Right cardiac atrium (tissue), 5 donors: ENCODE measurements at regions not wholly inside any gene's neighbourhood (a gene's known extent, or its start where the extent isn't known, plus 50 kb on each side); places are given as distances from the start of the nearest gene placed in this dataset.

ENCODE experiments used
- ATAC-seq, 2 donors: fragments of 200-7000 bp; cut with Tn5 transposase; one replicate each; pipeline versions ENCODE4 v1.8.0 to v1.9.1; 2020; ENCODE audit warnings: moderate library complexity in 2 of 2, mild to moderate bottlenecking in 1 of 2
- DNase-seq, 3 donors: peaks; one replicate each; pipeline ENCODE4 v3.0.0-alpha.2; 2020
- H3K27ac ChIP-seq: one replicate; pipeline ENCODE4 v1.5.1; 2013; ENCODE audit warnings: mild to moderate bottlenecking, low read length, control low read depth, moderate library complexity
- H3K27me3 ChIP-seq: one replicate; pipeline ENCODE4 v1.6.1; 2013; ENCODE audit not compliant: control insufficient read depth, insufficient read depth
- H3K4me1 ChIP-seq: one replicate; pipeline ENCODE4 v1.6.1; 2013; ENCODE audit warnings: low read length; ENCODE audit not compliant: control insufficient read depth, insufficient read depth
- H3K4me3 ChIP-seq: one replicate; pipeline ENCODE4 v1.5.1; 2013; ENCODE audit warnings: low read length, control low read depth
- H3K9me3 ChIP-seq: one replicate; pipeline ENCODE4 v1.6.1; 2013; ENCODE audit warnings: low read length; ENCODE audit not compliant: control insufficient read depth
- WGBS: extraction: QIAGEN DNeasy Blood & Tissue Kit; methylation state at CpG from one replicate; pipeline ENCODE4 v1.1.7; 2013; 5-methylcytosine and 5-hydroxymethylcytosine counted together
- intact Hi-C, 4 donors: fragments of 100-400 bp; cut with DNase I; formaldehyde crosslinking; loops; one replicate each; pipeline versions ENCODE4 v1.11.0 to v1.14.0; 2022 to 2023
- donor health status: healthy with polysubstance abuse.
- donor health status: DM: no; HTN: yes; CAD: no.
- donor health status: DM: no; HTN: no; CAD: no.
- donor health status: DM: no; HTN: yes; CAD: no; lungs with severe emphysema.
- donor health status: DM: yes; HTN: yes; CAD: no.

DNA sequence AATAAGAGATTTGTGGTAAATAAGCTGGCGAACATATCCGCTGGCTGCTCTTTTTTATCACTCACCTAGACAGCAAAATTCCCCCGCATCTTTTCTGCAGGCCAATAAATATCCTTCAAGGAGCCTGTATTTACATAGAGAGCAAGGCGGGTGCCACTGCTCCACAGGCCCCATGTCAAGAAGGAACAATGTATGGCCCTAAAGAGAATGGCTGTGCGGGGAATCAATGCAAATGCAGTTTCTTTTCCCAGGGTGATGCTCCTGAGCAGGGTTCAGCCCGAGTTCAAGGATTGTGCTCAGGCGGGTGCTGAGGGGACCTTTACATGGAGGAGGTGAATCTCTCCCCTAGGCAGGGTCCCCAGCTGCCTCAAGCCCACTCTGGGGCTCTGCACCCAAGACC lies 494.2 kb upstream of the ZMIZ1 start:
- no peak overlapping the region for H3K27ac ChIP-seq
- H3K27me3 ChIP-seq, result no peaks in the 10 kb centered on the region
- no peaks in the 10 kb centered on the region for H3K9me3 ChIP-seq
- 97% methylated on average over 7 of the region's 7 CpGs for WGBS
- ATAC-seq (no peak), DNase-seq (no peak)
- intact Hi-C loops, result no loop called here
- H3K4me1 ChIP-seq, result peaks cover 6% of the 10 kb centered on the region
- no peak overlapping the region for H3K4me3 ChIP-seq

DNA sequence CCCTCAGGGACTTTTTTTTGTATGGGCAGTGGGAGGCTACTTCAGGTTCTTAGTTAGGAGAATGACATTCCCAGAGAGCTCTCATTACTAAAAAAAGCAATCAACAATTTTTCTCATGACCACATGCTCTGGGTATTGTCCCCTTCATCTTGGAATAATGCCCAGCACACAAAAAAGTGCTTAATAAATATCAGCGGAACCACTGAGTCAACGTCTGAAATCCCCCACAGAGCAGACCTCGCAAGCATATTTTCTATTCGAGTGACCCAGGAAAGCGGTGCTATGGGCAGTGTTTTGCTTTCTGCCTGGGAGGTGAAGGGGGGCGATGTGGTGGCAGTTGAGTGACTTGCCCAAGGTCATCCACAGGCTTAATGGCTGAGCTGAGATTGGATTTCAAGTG lies 493.4 kb upstream of the ZMIZ1 start:
- Histone ChIP-seq H3K27ac (no peak overlapping the region), H3K4me3 (no peak overlapping the region), H3K4me1 (peaks cover 6% of the 10 kb centered on the region), H3K27me3 (no peaks in the 10 kb centered on the region), H3K9me3 (no peaks in the 10 kb centered on the region)
- ATAC-seq (no peak), DNase-seq (no peak)
- WGBS, result 46% methylated on average over 6 of the region's 6 CpGs
- intact Hi-C loops, result no loop called here

DNA sequence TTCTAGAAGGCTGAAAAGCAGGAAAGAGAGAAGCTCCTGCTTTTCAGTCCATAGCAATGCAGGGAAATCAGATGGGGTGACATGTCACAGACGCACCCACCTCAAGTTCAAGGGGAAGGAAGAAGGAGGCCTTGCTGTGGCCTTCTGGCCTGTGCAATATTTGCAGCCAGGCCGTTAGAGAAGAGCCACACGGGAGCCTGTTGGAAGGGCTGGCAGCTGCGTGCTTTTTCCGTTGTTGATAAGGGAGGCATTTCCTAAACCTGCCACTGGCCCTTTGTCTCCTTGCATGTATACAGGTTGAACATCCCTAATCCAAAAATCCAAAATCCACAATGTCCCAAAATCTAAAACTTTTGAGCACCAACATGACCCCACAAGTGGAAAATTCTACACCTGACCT lies 492.5 kb upstream of the ZMIZ1 start:
- intact Hi-C loops, result no loop called here

DNA sequence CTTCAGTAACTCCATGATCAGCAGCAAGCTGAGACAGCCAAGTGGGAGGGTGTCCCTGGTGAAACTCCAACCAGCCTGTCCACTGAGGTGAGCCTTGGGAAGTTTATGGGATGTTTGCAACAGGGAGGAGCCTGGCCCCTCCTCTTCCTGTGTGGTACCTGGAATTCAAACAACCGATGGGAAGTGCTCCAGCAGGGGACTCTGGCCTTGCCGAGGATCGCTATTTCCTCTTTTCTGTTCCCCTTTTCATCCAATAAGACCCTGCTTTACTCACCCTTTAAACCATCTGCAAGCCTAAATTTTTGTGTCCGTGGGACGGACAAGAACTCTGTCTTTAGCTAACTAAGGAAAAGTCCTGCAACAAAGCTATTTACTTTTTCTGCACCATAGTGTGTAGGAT lies 491.1 kb upstream of the ZMIZ1 start:
- DNase-seq (peak in 1 of 3 donors; percentile 38), ATAC-seq (no peak)
- H3K4me3 ChIP-seq, result no peak overlapping the region
- H3K9me3 ChIP-seq, result no peaks in the 10 kb centered on the region
- WGBS, result 84% methylated on average over 5 of the region's 5 CpGs
- intact Hi-C loops, result no loop called here
- no peaks in the 10 kb centered on the region for H3K27me3 ChIP-seq
- peaks cover 6% of the 10 kb centered on the region for H3K4me1 ChIP-seq
- no peak overlapping the region for H3K27ac ChIP-seq

More for the DNA sequence above, 492.5 kb upstream of the ZMIZ1 start:
- Histone ChIP-seq H3K9me3 (no peaks in the 10 kb centered on the region), H3K27ac (no peak overlapping the region), H3K4me3 (no peak overlapping the region), H3K4me1 (peaks cover 6% of the 10 kb centered on the region), H3K27me3 (no peaks in the 10 kb centered on the region)
- 32% methylated on average over 5 of the region's 5 CpGs for WGBS
- DNase-seq, result peak in 1 of 3 donors; percentile 76
- peak; percentile 16 to 44 for ATAC-seq

DNA sequence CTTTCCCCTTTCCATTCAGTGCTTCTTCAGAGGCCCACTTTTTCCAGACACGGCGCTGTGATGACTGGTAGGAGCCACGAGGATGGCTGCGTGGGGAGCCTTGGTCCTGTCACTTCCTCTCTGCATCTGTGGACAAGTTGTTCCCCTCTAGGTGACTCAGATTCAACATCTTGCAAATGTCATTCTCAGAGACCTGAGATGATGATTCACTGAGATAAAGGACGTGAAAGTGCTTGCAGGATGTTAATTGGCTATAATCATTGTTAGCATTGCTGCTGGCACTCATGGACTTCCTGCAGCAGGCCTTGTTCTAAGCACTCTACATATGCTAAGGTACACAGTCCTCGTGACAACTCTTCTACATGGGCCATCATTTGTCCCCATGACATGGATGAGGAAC lies 489.8 kb upstream of the ZMIZ1 start:
- no peak overlapping the region for H3K27ac ChIP-seq
- no peak for ATAC-seq
- intact Hi-C loops, result no loop called here
- H3K9me3 ChIP-seq, result no peaks in the 10 kb centered on the region
- WGBS, result 79% methylated on average over 6 of the region's 6 CpGs
- H3K27me3 ChIP-seq, result no peaks in the 10 kb centered on the region
- no peak overlapping the region for H3K4me3 ChIP-seq
- peaks cover 6% of the 10 kb centered on the region for H3K4me1 ChIP-seq
- no peak for DNase-seq

DNA sequence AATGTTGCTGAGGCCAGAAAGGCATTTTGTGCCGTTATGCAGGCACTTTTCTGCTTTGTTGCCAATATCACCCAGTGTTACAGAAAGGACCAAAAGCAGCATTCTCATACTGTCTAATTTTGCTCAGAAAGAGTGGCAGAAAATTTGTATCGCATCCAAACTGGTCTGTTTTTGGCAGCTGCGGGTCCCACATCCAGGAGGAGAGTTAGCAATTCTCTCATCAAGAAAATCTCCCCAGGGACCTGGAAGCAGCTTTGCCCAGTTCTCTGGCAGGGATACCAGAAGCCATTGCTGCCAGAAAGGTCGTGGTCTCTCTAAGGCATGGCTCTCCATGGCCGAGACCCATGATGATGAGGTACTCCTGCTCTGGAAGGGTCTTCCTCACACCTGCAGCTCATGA lies 489.2 kb upstream of the ZMIZ1 start:
- ATAC-seq, result peak in 1 of 2 donors; percentile 5
- 65% methylated on average over 5 of the region's 5 CpGs for WGBS
- Histone ChIP-seq H3K4me3 (no peak overlapping the region), H3K27ac (peak overlapping the region; percentile 48), H3K9me3 (no peaks in the 10 kb centered on the region), H3K27me3 (no peaks in the 10 kb centered on the region), H3K4me1 (peaks cover 6% of the 10 kb centered on the region)
- no peak for DNase-seq
- intact Hi-C loops, result no loop called here

DNA sequence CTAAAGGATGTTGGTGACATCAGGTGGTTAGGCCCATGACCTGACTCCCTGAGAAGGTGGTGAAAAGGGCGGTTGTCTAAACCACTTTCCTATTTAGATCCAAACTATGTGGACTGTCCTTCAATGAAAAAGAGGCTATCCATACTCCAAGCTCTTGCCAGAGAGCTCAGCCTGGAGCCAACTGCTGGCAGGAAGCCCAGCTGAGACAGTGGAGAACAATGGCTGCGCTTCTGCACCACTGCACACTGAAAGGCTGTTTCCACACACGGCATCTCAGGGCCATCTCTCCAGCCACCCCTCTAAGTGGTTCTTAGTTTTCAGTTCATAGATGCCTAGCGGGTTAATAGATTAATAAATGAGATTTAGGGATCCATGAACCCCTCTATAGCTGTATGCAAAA lies 488.8 kb upstream of the ZMIZ1 start:
- 27% methylated on average over 4 of the region's 4 CpGs for WGBS
- Histone ChIP-seq H3K27ac (peak overlapping the region; percentile 48), H3K4me1 (peaks cover 5% of the 10 kb centered on the region), H3K9me3 (no peaks in the 10 kb centered on the region), H3K27me3 (no peaks in the 10 kb centered on the region), H3K4me3 (no peak overlapping the region)
- intact Hi-C loops, result no loop called here
- peak; percentile 86 to 87 for ATAC-seq
- peak; percentile 73 to 93 (median 91) for DNase-seq

DNA sequence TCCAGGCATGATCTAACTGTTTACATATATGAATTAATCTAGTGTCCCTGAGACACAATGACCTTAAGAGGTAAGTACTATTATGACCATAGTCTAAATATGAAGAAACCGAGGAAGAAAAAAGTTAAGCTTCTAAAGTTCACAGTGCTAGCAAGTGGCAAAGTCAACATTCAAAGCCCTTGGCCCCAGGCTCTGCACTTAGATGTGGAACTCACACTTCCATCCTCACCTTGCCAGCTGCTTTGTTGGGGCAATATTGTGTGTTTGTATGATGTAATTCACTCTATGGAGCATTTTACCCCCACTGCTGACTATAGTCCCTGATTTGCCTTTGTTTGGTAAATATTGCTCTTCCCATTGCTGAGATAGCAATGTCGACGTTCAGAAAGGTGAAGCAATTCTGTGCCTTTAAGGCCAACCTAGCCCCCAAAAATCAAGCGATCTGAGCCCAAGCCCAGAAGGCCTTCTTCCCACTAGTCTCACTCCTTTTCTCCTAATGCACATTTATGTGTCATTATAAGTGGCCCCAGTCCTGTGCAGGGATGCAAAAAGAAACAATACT lies 487.6 kb upstream of the ZMIZ1 start:
- intact Hi-C loops, result no loop called here
- H3K9me3 ChIP-seq, result no peaks in the 10 kb centered on the region
- peaks cover under 1% of the 10 kb centered on the region for H3K4me1 ChIP-seq
- DNase-seq (no peak), ATAC-seq (no peak)
- H3K27ac ChIP-seq, result no peak overlapping the region
- 90% methylated on average over 4 of the region's 4 CpGs for WGBS
- H3K4me3 ChIP-seq, result no peak overlapping the region
- no peaks in the 10 kb centered on the region for H3K27me3 ChIP-seq

DNA sequence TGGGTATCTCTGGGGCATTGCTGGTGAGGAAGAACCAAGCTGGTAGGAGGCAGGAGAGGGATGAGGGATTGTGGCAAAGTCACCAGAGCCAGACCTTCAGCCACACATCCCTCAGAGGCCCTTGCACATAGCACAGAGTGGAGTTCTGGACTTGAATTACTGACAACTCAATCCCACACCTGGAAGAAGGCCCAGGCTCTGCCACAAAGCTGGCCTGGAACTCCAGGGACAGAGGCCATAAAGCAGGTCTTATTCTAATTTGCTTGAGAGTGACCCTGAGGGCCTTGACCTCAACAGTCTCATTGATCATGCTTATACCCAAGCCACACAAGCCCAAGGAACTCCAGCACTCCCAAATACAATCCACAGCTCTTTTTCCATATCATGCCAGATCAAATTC lies 486.2 kb upstream of the ZMIZ1 start:
- intact Hi-C loops, result no loop called here
- H3K27me3 ChIP-seq, result no peaks in the 10 kb centered on the region
- H3K4me3 ChIP-seq, result no peak overlapping the region
- peaks cover 4% of the 10 kb centered on the region for H3K4me1 ChIP-seq
- no peak overlapping the region for H3K27ac ChIP-seq
- DNase-seq, result no peak
- H3K9me3 ChIP-seq, result no peaks in the 10 kb centered on the region
- ATAC-seq, result no peak

DNA sequence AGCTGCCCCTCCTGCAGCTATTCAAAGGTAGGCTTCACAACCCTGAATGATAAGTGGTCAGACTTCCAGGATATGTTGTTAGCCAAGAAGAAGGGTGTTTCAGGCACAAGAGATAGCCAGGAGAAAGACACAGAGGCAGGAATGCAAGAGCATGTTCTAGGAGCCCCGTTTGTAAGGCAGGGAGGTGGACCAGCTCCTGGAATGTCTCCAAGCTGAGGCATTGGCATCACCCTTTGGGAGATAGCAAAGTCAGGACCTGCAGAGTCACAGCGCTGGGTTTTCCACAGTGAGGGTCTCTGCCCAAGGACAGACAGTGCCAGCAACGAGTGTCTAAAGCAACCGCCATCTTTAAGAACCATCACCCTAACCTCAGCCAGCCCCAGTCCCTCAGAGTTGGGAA lies 484.5 kb upstream of the ZMIZ1 start:
- ATAC-seq (no peak), DNase-seq (no peak)
- H3K4me1 ChIP-seq, result peaks cover 10% of the 10 kb centered on the region
- H3K27ac ChIP-seq, result no peak overlapping the region
- H3K4me3 ChIP-seq, result no peak overlapping the region
- WGBS, result 53% methylated on average over 4 of the region's 4 CpGs
- intact Hi-C loops, result no loop called here
- H3K9me3 ChIP-seq, result no peaks in the 10 kb centered on the region
- no peaks in the 10 kb centered on the region for H3K27me3 ChIP-seq

DNA sequence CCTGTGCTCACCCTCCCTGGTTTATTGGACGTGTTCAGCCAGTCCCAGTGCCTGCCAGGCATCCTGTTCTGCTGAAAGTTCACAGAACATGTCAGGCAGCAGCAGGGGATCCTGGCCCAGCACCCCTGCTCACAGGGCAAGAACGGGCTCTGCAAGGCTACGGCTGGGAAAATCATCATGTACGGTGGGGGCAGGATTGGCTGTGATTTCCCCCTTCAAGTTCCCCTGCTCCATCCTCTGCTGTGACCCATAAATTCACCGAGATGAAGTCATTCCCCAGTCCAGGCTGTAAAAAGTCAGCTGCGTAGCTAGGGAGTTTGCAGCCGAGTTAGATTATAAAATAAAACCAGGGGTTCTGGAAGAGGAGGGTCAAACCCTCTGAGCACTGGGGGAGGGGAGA lies 484.1 kb upstream of the ZMIZ1 start:
- no peaks in the 10 kb centered on the region for H3K9me3 ChIP-seq
- H3K27ac ChIP-seq, result no peak overlapping the region
- WGBS, result 41% methylated on average over 7 of the region's 7 CpGs
- intact Hi-C loops, result no loop called here
- DNase-seq (peak in 2 of 3 donors; percentile 77), ATAC-seq (peak in 1 of 2 donors; percentile 20)
- peaks cover 10% of the 10 kb centered on the region for H3K4me1 ChIP-seq
- no peaks in the 10 kb centered on the region for H3K27me3 ChIP-seq
- no peak overlapping the region for H3K4me3 ChIP-seq

DNA sequence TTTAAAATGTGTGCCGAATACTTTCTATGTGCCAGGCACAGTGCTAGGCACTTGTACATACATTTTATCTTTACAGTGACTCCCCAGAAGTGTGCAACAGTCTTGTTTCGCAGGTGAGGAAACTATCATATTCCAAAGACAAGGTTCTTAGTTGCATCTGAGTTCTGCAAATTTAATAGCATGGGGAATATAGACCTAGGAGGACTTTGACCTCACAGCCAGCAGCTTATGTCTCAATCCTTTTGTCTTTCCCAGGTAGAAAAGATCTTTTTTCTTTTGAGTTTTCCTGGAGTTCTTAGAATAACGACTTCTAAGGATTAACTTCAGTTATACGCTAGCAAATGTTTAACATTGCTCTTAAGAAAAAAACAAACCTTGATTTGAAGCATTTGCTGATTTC lies 482.8 kb upstream of the ZMIZ1 start:
- intact Hi-C loops, result no loop called here
- no peak for ATAC-seq
- DNase-seq, result no peak
- no peaks in the 10 kb centered on the region for H3K27me3 ChIP-seq
- no peaks in the 10 kb centered on the region for H3K9me3 ChIP-seq
- no peak overlapping the region for H3K4me3 ChIP-seq
- H3K27ac ChIP-seq, result no peak overlapping the region
- 96% methylated on average over 4 of the region's 4 CpGs for WGBS
- H3K4me1 ChIP-seq, result peaks cover 10% of the 10 kb centered on the region
